ENCODE measurements at regions not wholly inside any gene's neighbourhood (a gene's known extent, or its start where the extent isn't known, plus 50 kb on each side); places are given as distances from the start of the nearest gene placed in this dataset.

DNA sequence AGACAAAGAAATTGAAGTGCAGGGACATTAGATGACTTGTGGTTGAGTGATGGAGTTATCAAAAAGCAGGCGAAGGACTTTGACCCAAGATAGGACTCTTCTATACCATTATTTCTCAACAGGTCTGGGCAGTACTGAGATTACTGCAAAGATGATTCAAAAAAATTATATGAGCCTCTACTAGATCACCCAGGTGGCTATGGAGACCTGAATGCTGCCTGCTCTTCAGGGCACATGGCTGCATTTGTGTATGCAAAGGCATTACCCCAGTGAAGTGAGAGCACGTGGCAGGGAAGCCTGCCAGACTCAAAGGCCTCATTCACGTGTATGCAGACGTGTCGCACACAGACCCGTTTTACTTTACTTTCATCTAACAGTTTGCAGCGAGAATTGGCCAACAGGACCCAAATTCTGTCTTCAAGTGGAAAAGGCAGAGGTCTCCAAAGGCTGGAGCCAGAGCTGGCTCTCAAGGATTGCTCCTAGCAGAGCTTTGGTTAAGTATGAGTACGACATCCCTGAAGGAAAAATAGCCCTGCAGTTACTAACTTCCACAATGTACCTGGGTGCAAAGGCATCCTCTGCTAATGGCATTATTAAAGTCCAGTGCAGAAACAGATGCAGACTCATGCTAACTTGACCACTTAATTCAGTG lies 113.8 kb upstream of the ARMC2 start:
- DNase-seq: no peak

DNA sequence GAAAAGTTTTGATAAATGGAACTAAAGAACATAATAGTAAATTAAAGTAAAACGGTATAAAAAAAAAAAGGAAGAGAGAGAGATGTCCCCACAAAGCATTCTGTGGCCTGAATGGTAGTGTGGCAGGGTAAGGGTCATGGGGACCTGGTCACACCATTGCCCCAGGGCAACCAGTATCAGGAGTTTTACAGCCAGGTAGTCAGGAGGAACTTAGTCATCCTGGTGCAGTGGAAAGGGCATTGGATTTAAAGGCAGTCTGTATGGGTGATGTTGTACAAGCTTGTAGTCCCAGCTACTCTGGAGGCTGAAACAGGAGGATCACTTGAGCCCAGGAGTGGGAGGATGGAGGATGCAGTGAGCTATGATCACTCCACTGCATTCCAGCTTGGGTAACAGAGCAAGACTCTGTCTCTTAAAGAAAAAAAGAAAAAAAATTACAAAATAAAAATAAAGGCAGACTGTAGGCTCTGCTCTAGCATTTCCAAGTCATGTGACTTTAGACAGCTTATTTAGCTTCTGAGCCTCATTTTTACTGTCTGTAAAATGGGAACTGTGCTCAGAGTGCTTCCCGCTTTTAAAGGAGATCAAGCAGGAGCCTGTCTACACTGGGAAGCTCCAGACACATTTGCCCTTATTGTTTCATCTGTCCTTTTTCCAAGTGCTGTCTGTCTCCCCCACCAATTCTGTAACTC lies 112.8 kb upstream of the ARMC2 start:
- no peak for DNase-seq

DNA sequence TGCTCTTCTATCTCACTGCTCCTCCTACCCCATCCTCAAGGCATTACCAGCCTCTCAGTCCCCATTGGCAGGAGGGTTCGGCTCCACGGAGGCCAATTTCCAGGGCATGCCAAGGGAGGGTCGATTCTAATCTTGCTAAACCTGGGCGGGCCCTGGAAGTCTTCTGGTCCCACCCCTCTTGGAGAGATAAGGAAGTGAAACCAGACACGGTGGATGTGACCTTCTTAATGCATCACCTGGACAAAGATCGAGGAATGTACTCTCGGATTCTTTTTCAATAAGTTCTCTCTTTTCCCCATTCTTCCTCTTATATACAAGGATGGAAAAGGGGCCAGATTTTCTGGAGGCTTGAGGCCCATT lies 112.2 kb upstream of the ARMC2 start:
- DNase-seq: no peak

DNA sequence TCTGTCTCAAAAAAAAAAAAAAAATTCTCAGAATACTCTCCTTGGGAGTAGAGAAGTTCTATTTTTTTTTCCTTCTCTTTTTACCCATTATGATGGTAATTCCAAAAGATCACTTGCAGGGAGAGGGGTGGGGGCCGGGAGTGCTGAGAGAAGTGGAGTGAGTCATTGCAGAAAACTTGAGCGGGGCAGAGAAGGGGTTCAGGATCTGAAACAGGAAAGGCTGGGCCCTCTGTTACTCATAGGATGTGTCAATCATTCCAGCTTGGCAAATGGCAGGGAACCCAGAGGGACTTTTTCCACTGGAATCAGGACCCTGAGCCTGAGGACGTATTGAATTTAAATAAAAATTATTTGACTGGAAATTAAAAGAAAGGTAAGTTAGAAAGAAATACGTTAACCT lies 111.4 kb upstream of the ARMC2 start:
- peak; percentile 95 for DNase-seq

DNA sequence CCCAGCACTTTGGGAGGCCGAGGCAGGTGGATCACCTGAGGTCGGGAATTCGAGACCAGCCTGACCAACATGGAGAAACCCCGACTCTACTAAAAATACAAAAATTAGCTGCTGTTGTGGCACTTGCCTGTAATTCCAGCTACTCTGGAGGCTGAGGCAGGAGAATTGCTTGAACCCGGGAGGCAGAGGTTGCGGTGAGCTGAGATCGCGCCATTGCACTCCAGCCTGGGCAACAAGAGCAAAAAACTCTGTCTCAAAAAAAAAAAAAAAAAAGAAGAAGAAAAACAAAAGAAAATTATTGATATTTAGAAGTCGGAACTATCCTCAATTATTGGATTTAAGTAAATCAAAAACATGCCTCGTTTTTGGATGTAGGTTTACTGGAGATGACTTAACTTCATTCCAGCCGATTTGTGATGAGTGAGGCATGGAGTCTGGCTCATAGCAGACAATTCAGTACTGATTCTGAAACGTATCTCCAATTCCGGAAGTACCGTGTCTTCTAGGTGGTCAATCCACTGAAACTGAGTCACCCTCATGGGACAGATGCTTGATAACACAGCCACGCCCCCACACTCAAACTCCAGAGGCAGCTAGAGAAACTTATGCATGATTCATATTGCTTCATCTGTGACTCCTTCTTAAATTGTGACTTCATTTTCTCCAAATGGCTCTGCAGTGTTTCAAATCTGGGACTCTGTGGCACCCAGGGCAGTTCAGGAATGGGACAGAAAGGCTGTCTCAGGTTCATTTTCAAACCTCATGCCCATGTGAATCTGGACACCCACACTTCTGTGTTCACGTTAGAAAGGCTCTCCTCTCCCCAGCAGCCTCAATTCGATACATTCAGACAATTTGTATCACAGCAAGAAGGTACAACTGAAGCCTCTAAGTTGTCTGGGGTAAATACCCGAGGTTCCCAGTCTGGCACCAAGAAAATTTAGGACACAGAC lies 110.4 kb upstream of the ARMC2 start:
- peak; percentile 99 for DNase-seq

DNA sequence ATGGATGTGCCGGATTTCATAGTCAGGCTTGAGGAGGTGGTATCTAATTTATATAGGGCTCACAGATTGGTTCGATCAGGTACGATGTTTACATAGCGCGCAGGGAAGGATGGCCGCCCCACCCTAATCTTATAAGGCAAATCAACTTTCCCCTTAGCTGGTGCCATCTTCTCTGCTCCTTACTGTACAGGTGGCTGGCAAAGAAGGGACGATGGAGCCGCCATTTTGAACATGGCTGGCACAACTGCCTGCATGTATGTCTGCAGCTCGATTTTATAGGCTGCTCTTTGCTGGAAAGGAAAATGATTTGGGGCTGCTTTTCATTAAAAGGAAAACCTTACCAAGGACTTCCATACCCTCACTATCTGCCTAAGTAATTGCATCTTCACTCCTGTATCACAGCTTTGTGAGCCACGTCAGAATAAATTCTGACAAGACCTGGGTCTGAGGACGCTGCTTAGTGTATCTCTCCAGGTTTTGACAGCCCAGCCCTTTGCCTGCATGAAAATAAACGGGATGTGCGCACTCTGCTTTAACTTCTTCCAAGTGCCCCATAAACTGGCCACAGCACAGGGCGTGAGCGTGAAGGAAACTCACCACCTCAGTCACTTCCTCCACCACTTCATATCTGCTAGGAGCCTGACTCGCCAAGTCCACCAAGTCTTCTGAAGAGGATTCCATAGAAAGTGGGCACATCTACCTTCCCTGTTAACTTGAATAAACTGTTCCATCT lies 109.4 kb upstream of the ARMC2 start:
- no peak for DNase-seq

DNA sequence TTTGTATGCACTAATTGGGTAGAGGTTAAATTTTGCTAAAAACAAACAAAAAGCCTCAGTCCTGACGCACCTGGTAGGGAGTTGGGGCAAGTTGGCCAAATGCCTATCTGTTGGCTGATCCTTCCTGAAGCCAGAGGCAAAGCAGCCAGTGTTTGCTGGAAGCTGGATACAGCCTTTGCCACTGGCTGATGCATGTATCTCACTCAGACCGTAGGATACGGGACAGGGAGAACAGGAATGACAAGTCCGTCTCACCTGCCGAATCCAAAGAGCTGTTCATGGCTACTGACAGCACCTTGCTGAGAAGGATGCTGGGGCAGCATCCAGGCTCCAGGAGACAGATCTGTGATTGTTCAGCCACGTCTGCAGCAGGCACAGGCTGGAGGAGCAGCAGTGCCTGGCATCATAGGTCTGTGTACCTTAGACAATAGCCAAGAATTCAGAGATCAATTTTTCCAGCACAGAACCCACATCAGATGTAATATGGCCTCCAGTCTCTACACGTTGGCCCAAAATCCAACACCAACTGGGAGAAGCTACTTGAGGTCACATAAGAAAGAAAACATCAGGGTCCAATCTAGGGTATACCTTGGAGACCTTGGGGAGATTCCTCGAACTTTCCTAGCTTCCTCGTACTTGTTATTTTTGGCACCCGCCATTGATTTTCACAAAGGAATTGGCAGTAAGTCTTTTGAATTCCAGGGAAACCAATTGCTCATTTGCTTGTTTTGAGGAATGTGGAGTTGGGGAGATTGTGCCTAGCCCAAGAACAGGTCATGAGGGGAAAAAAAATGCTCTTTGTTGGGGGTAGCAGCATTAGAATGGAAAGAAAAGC lies 108.5 kb upstream of the ARMC2 start:
- DNase-seq: peak; percentile 64

DNA sequence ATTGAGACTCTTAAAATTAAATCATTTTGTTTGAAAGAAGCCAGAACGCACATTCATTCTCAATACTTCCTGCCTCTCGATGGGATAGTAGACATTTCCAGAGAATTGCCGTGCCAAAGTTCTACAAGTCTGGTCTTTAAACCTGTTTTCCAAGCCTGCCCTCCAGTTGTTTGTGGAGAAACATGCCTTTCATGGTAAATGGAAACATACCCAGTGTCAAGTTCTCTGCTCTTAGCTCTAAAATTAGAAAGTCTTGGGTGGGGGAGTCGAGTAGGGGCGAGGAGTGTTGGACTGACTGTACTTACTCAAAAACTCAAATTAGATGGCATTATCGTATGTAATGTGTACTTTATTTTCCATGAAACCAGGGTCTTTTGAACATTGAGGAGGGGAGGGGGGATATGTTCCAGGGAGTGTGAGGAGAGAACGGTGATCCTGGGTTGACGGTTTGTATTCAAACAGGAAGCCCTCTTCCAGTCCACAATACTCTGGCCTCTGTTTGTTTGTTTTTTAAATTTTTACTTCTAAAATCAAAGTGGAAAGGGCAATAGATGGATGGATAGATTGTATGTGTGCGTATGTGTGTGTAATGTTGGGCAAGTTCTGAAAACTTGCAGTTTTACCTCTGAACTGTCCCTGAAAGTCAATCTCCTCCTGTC lies 106.8 kb upstream of the ARMC2 start:
- no peak for DNase-seq

DNA sequence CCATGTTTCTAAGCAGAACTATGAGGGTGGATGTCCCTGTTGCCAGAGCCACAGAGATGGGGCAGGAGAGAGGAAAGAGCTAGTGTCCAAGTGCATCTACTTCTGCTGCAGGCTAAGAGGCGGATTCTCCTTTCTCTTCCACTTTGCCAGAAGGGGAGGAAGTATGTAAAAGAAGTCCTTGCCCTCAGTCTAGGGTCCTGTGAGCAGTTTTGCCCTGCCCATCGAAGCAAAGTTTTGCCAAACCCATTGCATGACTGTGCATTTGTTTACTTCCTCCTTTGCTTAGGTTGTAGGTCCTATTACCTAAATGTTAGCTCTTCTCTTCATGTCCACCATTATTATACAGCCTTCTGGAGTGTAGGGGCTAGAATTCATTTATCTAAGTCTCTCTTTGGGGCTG lies 106.2 kb upstream of the ARMC2 start:
- DNase-seq: no peak

DNA sequence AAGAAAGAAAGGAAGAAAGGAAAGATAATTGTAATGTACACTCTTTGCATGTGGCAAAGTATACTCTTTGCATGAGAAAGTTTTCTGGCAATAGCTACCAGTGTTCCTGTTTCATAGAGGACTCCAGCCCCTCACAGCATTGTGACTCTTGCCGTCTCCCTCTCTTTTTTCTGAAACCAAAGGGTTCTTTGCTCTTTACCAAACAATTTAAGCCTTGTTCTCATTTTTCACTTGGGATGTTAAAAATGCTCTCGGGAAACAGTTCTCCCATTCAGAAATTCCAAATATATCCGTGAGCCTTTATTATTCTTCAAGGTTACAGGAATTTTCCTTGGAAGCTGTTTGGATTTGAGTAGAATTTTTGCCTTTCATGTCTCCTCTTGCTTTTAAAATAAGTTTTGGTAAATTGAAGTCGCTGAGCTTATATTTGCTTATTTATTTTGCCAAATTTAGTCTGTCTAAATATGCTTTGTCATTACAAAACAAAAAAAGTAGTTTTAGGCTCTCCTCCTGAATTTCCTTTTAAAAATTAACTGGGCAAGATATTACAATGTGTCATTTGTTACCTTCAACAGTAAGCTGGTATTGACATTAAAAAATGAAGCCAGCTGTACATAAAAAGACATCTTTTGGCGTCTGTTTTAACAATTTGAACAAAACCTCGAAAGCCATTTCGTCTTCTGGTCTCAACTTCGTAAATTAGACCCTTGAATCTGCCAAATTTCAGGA lies 103.8 kb upstream of the ARMC2 start:
- DNase-seq: no peak

DNA sequence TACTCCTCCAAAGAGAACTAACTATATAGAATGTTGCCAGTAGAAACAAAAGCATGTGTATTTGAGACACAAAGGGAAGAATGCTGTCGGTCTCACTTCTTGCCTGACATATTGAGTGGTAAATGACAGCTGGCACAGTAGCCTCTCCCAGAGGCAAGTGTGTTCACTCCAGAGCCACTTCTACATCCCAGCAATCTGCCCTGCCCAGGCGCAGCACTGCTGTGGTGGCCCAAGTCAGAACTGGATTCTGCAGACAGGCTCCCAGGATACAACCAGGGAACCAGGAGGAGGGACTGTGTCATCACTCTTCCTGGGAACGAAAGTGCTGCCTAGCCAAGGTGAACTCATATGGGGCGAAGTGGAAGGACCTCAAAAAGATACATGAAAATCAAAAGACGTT lies 103.2 kb upstream of the ARMC2 start:
- no peak for DNase-seq

DNA sequence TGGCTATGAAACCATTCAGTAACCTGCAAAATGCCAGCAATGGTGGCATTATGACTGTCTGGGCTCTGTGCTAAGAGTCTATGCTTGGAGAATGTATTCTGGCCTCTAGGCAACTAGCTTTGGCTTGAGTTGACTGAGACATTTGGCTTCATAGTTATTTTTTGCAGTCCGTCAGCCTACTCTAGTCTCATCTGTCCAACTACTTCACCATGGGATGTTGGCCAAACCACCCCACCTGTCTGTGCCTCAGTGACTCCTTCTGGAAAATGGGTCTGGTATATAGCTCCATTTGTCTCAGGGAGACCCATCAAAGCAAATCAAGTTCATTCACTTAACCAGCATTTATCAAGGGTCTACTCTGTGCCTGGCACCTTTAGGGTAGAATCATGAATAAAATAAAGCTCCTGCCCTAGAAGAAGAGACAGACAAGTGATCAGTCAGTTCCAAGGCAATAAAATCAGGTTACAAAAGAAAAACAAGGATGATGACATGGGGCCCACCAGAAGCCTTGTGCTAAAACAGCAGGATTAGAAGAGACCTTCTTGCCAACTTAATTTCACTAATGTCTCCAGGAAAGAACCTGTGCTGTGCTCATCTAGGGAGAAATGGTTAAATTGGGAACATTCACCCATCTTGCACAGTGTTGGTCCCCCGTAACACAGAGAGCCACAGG lies 102.4 kb upstream of the ARMC2 start:
- DNase-seq: no peak

DNA sequence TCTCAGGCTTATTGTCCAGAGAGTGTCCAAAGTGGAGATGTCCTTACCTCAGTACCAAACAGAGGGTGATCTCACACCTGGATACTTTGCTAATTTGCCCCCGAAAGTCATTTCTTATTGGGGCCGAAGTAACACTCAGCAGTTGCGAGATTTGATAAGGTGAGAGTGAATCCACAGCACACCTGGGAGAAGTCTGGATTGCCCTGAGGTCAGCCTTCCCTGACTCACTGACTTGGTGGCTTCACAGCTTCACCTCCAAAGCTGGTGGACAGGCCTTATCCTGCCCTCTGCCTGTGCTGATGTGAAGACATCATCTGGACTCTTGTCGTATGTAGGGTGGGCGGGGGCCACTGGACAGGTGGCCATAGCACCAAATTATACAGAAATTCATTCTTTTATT lies 101.9 kb upstream of the ARMC2 start:
- no peak for DNase-seq

DNA sequence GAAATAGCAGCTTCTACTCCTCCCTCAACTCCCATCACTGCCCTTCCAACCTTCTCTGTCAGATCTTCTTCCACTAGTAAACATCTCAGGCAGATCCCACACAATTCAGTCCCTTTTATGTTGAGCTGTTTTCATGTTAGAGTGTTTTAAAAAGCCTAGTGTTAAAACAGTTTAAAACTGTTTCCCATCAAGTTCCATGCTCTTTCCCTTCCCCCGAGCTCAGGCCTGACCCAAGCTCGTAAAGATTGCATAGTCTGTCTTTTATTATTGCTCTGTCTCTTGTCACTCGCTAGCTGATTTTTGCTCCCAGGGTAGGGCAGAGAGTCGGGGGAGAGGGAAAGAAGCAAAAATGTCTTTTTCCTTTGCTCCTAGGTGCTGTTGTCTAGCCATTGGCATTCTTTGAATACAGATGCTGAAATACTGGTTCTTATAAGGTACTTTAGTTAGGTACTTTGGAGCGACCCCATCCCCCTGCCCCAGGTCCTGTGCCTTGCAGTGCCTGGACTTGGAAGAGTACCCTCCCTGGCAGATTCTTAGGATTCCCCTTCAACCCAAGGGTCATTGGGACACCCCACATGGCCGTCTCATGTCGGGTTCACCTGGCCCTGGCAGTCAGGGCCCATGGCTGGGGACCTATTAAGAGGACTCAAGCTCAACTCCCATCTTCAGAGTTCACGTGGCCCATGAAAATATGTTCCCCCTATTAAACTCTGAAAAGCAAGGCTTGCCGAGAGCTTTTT lies 101.2 kb upstream of the ARMC2 start:
- DNase-seq: no peak

DNA sequence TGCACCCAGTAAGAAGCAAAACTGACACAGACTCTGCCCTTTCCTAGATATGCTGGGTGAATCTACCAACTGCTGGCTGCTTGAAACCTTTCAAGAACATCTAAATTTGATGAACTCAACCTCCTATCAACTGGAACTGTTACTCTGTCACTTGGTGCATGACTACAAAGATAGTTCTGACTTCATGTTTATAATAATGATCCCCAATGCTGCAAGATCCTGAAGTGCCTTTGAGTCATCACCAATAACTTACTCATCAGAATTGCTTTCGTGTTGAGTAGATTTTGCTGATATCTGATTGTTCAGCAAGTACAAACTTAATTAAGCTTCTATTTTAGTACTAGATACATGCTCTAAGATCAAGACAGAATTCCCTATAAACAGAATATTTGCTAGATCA lies 100.2 kb upstream of the ARMC2 start:
- DNase-seq: peak; percentile 55

DNA sequence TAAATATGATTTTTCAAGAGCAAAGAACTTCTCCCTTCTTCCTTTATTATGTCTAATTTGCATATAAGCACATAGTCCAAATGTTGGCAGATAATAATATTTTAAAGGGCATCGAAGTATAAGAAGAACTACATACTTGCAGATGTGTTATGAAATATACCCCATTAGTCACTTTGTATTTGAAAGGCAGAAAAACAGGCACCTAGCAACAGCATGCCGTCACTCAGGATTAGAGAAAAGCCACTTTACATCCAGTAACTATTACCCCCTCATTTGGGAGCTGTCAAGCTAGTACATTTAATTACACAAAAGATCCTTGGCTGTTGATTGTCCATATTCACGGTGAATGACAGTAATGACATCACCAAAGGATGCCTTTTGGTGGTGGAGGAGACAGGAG lies 99.3 kb upstream of the ARMC2 start:
- DNase-seq: no peak

DNA sequence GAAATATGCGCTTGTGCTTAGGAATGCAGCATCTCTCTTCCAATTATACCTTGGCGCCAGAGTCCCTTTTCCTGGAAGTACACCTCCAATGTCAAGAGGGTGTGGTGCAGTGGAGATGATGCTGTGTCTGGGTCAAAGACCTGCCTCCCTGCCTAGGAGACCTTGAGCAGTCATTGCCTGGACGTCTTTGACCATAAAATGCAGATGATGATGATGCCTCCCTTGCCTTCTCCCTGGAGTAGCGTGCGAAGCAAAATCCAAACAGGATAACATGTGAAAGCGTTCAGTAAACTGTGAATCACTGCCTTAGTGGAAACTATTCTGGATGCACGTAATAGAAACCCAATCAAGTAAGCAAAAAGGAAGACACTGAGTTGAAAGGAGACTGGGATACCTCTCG lies 97.4 kb upstream of the ARMC2 start:
- DNase-seq: no peak

DNA sequence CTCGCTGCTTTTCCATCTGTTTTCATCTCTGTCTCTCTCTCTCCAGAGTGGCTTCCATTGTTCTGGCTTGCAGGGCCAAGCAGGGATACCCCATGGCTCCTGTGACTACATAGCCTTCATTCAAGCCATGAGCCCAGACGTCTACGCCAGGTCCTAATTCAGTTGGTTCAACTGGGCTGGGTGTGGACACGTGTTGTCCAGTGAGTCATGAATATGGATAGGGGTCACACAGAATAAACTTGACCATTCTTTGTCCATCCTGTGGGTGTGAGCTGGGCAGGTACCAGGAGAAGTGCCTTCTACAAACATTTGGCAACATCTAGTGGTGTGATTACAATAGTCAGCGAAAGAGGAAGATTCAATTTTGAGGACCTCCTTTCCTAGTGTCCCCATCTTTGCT lies 96.9 kb upstream of the ARMC2 start:
- no peak for DNase-seq

DNA sequence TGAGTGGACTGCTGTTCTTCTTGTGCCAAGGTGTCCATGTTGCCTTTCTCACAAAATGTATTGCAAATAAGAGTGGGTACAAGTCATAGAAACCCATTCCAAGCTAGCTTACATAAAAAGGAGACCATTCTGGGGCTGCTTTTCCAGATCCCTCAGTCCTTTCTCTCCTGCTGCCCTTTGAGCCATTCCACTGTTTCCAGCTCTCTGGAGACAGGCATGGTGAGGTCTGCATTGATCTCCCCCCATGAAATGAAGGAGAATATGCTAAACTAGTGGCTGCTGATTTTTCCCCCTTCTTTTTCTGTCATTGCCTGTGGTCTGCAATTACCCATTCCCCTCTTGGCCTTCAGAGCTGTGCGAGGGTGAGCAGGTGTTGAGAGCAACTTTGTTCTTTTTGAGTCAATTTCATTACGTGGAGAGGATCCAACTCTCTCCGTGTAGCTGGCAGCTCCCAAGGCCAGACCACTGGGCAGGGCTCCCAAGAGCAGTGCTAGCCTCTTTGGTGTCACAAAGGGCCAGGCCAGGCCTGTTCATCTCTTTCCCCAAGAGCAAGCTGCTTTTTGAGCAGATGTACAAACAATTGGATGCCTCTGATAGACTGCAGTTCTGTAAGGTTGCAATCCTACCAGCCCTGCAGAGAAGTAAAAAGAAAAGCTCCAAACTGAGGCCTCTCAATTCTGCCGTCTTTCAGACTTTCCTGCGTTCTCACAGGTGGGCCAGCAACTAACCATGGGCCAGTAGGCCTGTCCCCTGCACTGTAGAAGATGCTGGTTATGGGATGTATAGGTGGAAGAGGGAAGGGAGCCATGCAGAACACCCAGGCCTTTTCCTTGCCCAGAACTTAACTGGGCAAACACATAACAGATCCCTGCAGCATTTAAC lies 96.1 kb upstream of the ARMC2 start:
- no peak for DNase-seq
